SK-N-SH treated with all-trans-retinoic acid at 6 μM for 48 hours (cell line): ENCODE measurements at regions not wholly inside any gene's neighbourhood (a gene's known extent, or its start where the extent isn't known, plus 50 kb on each side); places are given as distances from the start of the nearest gene placed in this dataset.

ENCODE experiments used
- GLIS3 ChIP-seq: fragments of 250-450 bp; sonication (Bioruptor Pico); IDR thresholded peaks from 2 replicates; pipeline ENCODE4 v1.5.0; 2020; ENCODE audit warnings: mild to moderate bottlenecking, moderate library complexity
- ISL1 ChIP-seq: fragments of 250-450 bp; sonication (Bioruptor Pico); IDR thresholded peaks from 2 replicates; pipeline ENCODE4 v2.1.2; 2022; ENCODE audit warnings: mild to moderate bottlenecking, moderate library complexity
- RARB ChIP-seq: fragments of 250-450 bp; sonication (Bioruptor Pico); IDR thresholded peaks from 2 replicates; pipeline ENCODE4 v1.8.0; 2021; ENCODE audit warnings: mild to moderate bottlenecking, moderate library complexity
- TCF4 ChIP-seq: fragments of 250-450 bp; sonication (Bioruptor Pico); IDR thresholded peaks from 2 replicates; pipeline ENCODE4 v1.8.0; 2021; ENCODE audit warnings: mild to moderate bottlenecking, moderate library complexity, borderline replicate concordance
- TOX ChIP-seq: fragments of 250-450 bp; sonication (Bioruptor Pico); IDR thresholded peaks from 2 replicates; pipeline ENCODE4 v1.8.0; 2021; ENCODE audit warnings: mild to moderate bottlenecking, moderate library complexity, borderline replicate concordance
- ZFP3 ChIP-seq: fragments of 250-450 bp; sonication (Bioruptor Pico); IDR thresholded peaks from 2 replicates; pipeline ENCODE4 v1.5.0; 2020; ENCODE audit warnings: mild to moderate bottlenecking, moderate library complexity
- ZNF8 ChIP-seq: fragments of 450-650 bp; formaldehyde crosslinking; IDR thresholded peaks from 2 replicates; pipeline ENCODE4 v1.5.0; 2020; ENCODE audit warnings: mild to moderate bottlenecking, moderate library complexity
- TF ChIP-seq, protein P1 (sequence below): fragments of 250-450 bp; sonication (Bioruptor Pico); IDR thresholded peaks from 2 replicates; pipeline ENCODE4 v1.8.0; 2020; ENCODE audit warnings: mild to moderate bottlenecking, moderate library complexity, borderline replicate concordance

DNA sequence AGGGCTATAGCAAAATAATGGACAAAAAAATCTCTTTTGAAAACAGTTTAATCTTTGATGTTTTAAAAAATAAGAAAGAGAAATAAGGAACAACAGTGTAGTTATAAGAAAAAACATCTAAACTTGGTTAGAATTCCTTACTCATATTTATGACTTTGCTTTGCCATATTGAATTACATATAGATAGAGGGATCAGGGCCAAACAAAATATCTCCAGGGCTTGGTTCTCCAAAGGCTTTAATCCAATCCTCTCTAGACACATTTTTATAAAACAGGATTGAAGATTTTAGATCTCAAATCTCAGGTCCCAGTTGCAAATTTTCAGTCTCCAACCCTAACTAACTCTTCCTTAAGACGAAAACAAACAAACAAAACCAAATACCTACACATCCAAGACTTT lies 72.6 kb upstream of the RHOBTB1 start:
- TF ChIP-seq TCF4 (CRISPR knock-in tag): no peak
- TF ChIP-seq ISL1: no peak
- no peak for TF ChIP-seq TOX (CRISPR knock-in tag)
- TF ChIP-seq RARB: no peak
- no peak for TF ChIP-seq ZFP3 (CRISPR knock-in tag)
- TF ChIP-seq, protein P1, sequence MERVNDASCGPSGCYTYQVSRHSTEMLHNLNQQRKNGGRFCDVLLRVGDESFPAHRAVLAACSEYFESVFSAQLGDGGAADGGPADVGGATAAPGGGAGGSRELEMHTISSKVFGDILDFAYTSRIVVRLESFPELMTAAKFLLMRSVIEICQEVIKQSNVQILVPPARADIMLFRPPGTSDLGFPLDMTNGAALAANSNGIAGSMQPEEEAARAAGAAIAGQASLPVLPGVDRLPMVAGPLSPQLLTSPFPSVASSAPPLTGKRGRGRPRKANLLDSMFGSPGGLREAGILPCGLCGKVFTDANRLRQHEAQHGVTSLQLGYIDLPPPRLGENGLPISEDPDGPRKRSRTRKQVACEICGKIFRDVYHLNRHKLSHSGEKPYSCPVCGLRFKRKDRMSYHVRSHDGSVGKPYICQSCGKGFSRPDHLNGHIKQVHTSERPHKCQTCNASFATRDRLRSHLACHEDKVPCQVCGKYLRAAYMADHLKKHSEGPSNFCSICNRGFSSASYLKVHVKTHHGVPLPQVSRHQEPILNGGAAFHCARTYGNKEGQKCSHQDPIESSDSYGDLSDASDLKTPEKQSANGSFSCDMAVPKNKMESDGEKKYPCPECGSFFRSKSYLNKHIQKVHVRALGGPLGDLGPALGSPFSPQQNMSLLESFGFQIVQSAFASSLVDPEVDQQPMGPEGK (CRISPR knock-in tag): no peak
- TF ChIP-seq GLIS3 (CRISPR knock-in tag): no peak
- TF ChIP-seq ZNF8 (CRISPR knock-in tag): no peak
